ENCODE measurements at regions not wholly inside any gene's neighbourhood (a gene's known extent, or its start where the extent isn't known, plus 50 kb on each side); places are given as distances from the start of the nearest gene placed in this dataset.

GRCh38 chrX:6313356-6313755 is 84.7 kb upstream of the NLGN4X start:
- DNase-seq (ENCODE audit: low spot score), result no peak

GRCh38 chrX:6311540-6311939 is 82.9 kb upstream of the NLGN4X start:
- DNase-seq (ENCODE audit: low spot score), result no peak

DNA sequence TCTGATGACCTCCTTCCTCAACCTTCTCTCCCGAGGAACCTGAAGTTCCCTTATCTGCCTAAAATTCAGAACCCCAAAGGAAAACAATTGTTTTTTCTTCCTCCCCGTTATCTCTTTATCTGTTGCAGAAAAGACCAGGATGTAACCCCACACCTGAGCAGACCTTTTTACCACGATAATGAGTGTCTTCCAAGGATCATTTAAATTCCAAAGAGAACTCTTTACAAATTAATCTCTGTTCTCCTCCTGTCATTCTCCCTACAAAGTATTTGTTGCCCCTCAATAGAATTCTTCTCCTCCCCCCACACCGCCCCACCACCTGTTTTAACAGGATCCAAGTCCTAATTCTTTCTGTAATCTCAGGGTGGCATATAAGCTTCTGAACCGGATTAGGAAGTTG is 78.5 kb upstream of the NLGN4X start:
- DNase-seq (ENCODE audit: low spot score), result no peak

GRCh38 chrX:6299724-6300123 is 71.1 kb upstream of the NLGN4X start:
- no peak for DNase-seq (ENCODE audit: low spot score)

- DNase-seq (ENCODE audit: low spot score), result no peak
These were observed 65.0 kb upstream of the NLGN4X start for GRCh38 chrX:6293716-6294115.

DNA sequence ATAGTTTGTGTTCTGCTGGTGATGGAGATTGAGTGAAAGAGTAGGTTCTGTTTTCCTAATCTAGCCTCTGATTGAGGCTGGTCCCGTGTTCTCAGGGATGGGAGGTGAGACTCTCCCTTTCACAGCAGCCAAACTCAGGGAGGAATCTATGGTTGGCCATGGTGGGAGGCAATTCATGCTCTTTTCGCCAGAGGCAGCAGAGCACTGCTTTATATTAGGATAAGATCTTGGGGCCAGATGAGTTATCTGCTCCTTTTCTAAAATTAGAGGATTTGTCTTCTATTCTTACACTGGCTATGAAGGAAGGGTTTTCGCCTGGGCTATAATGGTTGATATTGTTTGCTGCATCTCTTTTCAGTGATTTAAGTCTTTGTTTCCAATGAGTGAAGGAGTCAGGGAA is 63.9 kb upstream of the NLGN4X start:
- DNase-seq (ENCODE audit: low spot score), result no peak

DNA sequence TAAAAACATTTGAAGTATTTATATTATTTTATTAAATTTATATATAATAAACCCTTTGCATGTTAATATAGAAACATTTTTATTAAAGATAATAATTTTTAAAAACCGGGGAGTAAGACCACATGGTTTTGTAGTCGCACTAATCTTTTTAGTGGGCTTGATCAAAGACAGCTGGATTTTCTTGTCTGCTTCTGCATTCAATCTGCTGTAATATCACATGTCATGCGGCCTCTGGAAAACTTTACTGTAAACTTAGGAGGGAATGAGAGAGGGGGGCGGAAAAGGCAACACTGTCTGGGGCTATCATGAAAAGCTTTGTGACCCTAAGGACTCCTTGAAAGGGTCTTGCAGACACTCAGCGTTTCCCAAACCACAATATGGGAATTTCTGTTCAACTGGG is 62.8 kb upstream of the NLGN4X start:
- no peak for DNase-seq (ENCODE audit: low spot score)

GRCh38 chrX:6283826-6284225 is 55.2 kb upstream of the NLGN4X start:
- DNase-seq (ENCODE audit: low spot score), result no peak

GRCh38 chrX:6279277-6279909 is 50.7 kb upstream of the NLGN4X start:
- DNase-seq (ENCODE audit: low spot score), result no peak

Data from pons (tissue), 1 donor.